ENCODE measurements at regions not wholly inside any gene's neighbourhood (a gene's known extent, or its start where the extent isn't known, plus 50 kb on each side); places are given as distances from the start of the nearest gene placed in this dataset.

GRCh38 chr1:198019126-198019525 is 102.0 kb downstream of the LHX9 start:
- Histone ChIP-seq H2AFZ (ENCODE audit: low read length) (no peak overlapping the region), H3K27me3 (ENCODE audit: insufficient read depth, low read length, poor library complexity, severe bottlenecking) (no peaks in the 10 kb centered on the region), H3F3A (ENCODE audit: low read depth) (no peaks in the 10 kb centered on the region), H3K79me2 (ENCODE audit: insufficient read depth, low read length) (no peaks in the 10 kb centered on the region), H4K20me1 (ENCODE audit: insufficient read depth, low read length, poor library complexity, severe bottlenecking) (no peaks in the 10 kb centered on the region), H3K9ac (ENCODE audit: low read depth, low read length, poor library complexity, severe bottlenecking) (no peak overlapping the region), H3K36me3 (ENCODE audit: insufficient read depth, low read length) (no peaks in the 10 kb centered on the region), H3K9me2 (replicated peaks; ENCODE audit: low read depth, low read length) (no peaks in the 10 kb centered on the region), H3K4me2 (ENCODE audit: low read depth, low read length, poor library complexity, severe bottlenecking) (no peak overlapping the region), H3K4me1 (ENCODE audit: insufficient read depth, low read length, poor library complexity, severe bottlenecking) (no peaks in the 10 kb centered on the region), H3K9me3 (ENCODE audit: insufficient read depth, low read depth, low read length) (no peaks in the 10 kb centered on the region), H3K4me3 (ENCODE audit: low read length, poor library complexity, severe bottlenecking) (no peak overlapping the region)
- TF ChIP-seq EZH2phosphoT487 (IDR thresholded peaks at IDR 0.05; ENCODE audit: borderline replicate concordance), result no peak
- TF ChIP-seq, protein P1, sequence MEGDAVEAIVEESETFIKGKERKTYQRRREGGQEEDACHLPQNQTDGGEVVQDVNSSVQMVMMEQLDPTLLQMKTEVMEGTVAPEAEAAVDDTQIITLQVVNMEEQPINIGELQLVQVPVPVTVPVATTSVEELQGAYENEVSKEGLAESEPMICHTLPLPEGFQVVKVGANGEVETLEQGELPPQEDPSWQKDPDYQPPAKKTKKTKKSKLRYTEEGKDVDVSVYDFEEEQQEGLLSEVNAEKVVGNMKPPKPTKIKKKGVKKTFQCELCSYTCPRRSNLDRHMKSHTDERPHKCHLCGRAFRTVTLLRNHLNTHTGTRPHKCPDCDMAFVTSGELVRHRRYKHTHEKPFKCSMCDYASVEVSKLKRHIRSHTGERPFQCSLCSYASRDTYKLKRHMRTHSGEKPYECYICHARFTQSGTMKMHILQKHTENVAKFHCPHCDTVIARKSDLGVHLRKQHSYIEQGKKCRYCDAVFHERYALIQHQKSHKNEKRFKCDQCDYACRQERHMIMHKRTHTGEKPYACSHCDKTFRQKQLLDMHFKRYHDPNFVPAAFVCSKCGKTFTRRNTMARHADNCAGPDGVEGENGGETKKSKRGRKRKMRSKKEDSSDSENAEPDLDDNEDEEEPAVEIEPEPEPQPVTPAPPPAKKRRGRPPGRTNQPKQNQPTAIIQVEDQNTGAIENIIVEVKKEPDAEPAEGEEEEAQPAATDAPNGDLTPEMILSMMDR (conservative IDR thresholded peaks at IDR 0.05; ENCODE audit: low read length), result no peak

GRCh38 chr1:198024336-198024735 is 107.2 kb downstream of the LHX9 start:
- no peak overlapping the region for H3K9ac ChIP-seq (ENCODE audit: low read depth, low read length, poor library complexity, severe bottlenecking)

DNA sequence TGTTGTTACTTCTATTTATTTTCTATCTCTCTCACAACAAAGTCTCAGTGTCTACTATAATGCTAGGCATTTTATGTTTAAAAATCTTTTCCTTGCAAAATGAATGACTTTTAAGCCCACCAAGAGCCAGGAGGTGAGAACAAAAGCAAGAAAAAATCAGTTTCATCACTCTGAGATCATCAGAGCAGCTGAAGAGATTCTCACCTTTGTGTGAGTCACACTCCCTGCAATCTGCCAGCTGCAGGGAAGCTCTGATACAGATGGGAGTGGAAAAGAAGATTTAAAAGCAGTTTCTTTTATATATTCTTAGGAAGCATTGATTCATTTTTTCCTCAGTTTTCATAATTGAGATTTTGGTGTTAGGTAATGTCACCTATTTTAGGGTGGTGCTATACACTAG is 107.6 kb downstream of the LHX9 start:
- Histone ChIP-seq H3F3A (ENCODE audit: low read depth) (no peaks in the 10 kb centered on the region), H4K20me1 (ENCODE audit: insufficient read depth, low read length, poor library complexity, severe bottlenecking) (no peaks in the 10 kb centered on the region), H3K9ac (ENCODE audit: low read depth, low read length, poor library complexity, severe bottlenecking) (no peak overlapping the region), H3K4me2 (ENCODE audit: low read depth, low read length, poor library complexity, severe bottlenecking) (no peak overlapping the region), H3K27me3 (ENCODE audit: insufficient read depth, low read length, poor library complexity, severe bottlenecking) (no peaks in the 10 kb centered on the region), H2AFZ (ENCODE audit: low read length) (no peak overlapping the region), H3K36me3 (ENCODE audit: insufficient read depth, low read length) (no peaks in the 10 kb centered on the region), H3K4me3 (ENCODE audit: low read length, poor library complexity, severe bottlenecking) (no peak overlapping the region), H3K9me2 (replicated peaks; ENCODE audit: low read depth, low read length) (no peaks in the 10 kb centered on the region), H3K9me3 (ENCODE audit: insufficient read depth, low read depth, low read length) (no peaks in the 10 kb centered on the region), H3K79me2 (ENCODE audit: insufficient read depth, low read length) (no peaks in the 10 kb centered on the region), H3K4me1 (ENCODE audit: insufficient read depth, low read length, poor library complexity, severe bottlenecking) (no peaks in the 10 kb centered on the region)
- TF ChIP-seq EZH2phosphoT487 (IDR thresholded peaks at IDR 0.05; ENCODE audit: borderline replicate concordance), result no peak
- TF ChIP-seq, protein P1 (conservative IDR thresholded peaks at IDR 0.05; ENCODE audit: low read length), result no peak

More at GRCh38 chr1:198024336-198024735, 107.2 kb downstream of the LHX9 start:
- Histone ChIP-seq H3F3A (ENCODE audit: low read depth) (no peaks in the 10 kb centered on the region), H3K4me1 (ENCODE audit: insufficient read depth, low read length, poor library complexity, severe bottlenecking) (no peaks in the 10 kb centered on the region), H3K79me2 (ENCODE audit: insufficient read depth, low read length) (no peaks in the 10 kb centered on the region), H3K9me2 (replicated peaks; ENCODE audit: low read depth, low read length) (no peaks in the 10 kb centered on the region), H3K9me3 (ENCODE audit: insufficient read depth, low read depth, low read length) (no peaks in the 10 kb centered on the region), H3K36me3 (ENCODE audit: insufficient read depth, low read length) (no peaks in the 10 kb centered on the region), H4K20me1 (ENCODE audit: insufficient read depth, low read length, poor library complexity, severe bottlenecking) (no peaks in the 10 kb centered on the region), H2AFZ (ENCODE audit: low read length) (no peak overlapping the region), H3K27me3 (ENCODE audit: insufficient read depth, low read length, poor library complexity, severe bottlenecking) (no peaks in the 10 kb centered on the region), H3K4me3 (ENCODE audit: low read length, poor library complexity, severe bottlenecking) (no peak overlapping the region), H3K4me2 (ENCODE audit: low read depth, low read length, poor library complexity, severe bottlenecking) (no peak overlapping the region)
- TF ChIP-seq EZH2phosphoT487 (IDR thresholded peaks at IDR 0.05; ENCODE audit: borderline replicate concordance), result no peak
- TF ChIP-seq, protein P1 (conservative IDR thresholded peaks at IDR 0.05; ENCODE audit: low read length), result no peak
